ENCODE measurements at regions not wholly inside any gene's neighbourhood (a gene's known extent, or its start where the extent isn't known, plus 50 kb on each side); places are given as distances from the start of the nearest gene placed in this dataset.

- TF ChIP-seq, protein P1, sequence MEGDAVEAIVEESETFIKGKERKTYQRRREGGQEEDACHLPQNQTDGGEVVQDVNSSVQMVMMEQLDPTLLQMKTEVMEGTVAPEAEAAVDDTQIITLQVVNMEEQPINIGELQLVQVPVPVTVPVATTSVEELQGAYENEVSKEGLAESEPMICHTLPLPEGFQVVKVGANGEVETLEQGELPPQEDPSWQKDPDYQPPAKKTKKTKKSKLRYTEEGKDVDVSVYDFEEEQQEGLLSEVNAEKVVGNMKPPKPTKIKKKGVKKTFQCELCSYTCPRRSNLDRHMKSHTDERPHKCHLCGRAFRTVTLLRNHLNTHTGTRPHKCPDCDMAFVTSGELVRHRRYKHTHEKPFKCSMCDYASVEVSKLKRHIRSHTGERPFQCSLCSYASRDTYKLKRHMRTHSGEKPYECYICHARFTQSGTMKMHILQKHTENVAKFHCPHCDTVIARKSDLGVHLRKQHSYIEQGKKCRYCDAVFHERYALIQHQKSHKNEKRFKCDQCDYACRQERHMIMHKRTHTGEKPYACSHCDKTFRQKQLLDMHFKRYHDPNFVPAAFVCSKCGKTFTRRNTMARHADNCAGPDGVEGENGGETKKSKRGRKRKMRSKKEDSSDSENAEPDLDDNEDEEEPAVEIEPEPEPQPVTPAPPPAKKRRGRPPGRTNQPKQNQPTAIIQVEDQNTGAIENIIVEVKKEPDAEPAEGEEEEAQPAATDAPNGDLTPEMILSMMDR (IDR thresholded peaks at IDR 0.05; ENCODE audit: borderline replicate concordance, extremely low read depth, insufficient read depth): no peak
- FAIRE-seq (no peak), DNase-seq (no peak)
- no peaks in the 10 kb centered on the region for H3K27me3 ChIP-seq (ENCODE audit: control insufficient read depth, insufficient read depth, low read length)
- H3K27ac ChIP-seq (ENCODE audit: low read depth in 2 of 2, low read length in 2 of 2): no peak overlapping the region
- H3K9me3 ChIP-seq (ENCODE audit: control insufficient read depth in 2 of 3, insufficient read depth in 1 of 3, low read length in 3 of 3): no peaks in the 10 kb centered on the region
- intact Hi-C loops (cut with DNase I): no loop called here
- H3K9ac ChIP-seq (ENCODE audit: low read length in 3 of 3): no peak overlapping the region
- no peaks in the 10 kb centered on the region for H3K4me1 ChIP-seq (ENCODE audit: control insufficient read depth in 2 of 3, insufficient read depth in 2 of 3, low read depth in 1 of 3, low read length in 3 of 3)
- no peaks in the 10 kb centered on the region for H3K36me3 ChIP-seq (ENCODE audit: control insufficient read depth in 2 of 3, insufficient read depth in 3 of 3, low read length in 3 of 3)
- no peak overlapping the region for H3K4me3 ChIP-seq (ENCODE audit: low read length in 3 of 3)
Observed at GRCh38 chr17:70278844-70279462, 109.6 kb downstream of the KCNJ2 start.

GRCh38 chr17:70286391-70286790 lies 117.1 kb downstream of the KCNJ2 start:
- Histone ChIP-seq H3K27ac (ENCODE audit: low read depth in 2 of 2, low read length in 2 of 2) (no peak overlapping the region), H3K27me3 (ENCODE audit: control insufficient read depth, insufficient read depth, low read length) (no peaks in the 10 kb centered on the region), H3K4me1 (ENCODE audit: control insufficient read depth in 2 of 3, insufficient read depth in 2 of 3, low read depth in 1 of 3, low read length in 3 of 3) (no peaks in the 10 kb centered on the region), H3K36me3 (ENCODE audit: control insufficient read depth in 2 of 3, insufficient read depth in 3 of 3, low read length in 3 of 3) (no peaks in the 10 kb centered on the region), H3K9ac (ENCODE audit: low read length in 3 of 3) (no peak overlapping the region), H3K9me3 (ENCODE audit: control insufficient read depth in 2 of 3, insufficient read depth in 1 of 3, low read length in 3 of 3) (no peaks in the 10 kb centered on the region), H3K4me3 (ENCODE audit: low read length in 3 of 3) (no peak overlapping the region)
- DNase-seq (no peak), FAIRE-seq (no peak)
- TF ChIP-seq, protein P1 (IDR thresholded peaks at IDR 0.05; ENCODE audit: borderline replicate concordance, extremely low read depth, insufficient read depth): no peak
- intact Hi-C loops (cut with DNase I): no loop called here

DNA sequence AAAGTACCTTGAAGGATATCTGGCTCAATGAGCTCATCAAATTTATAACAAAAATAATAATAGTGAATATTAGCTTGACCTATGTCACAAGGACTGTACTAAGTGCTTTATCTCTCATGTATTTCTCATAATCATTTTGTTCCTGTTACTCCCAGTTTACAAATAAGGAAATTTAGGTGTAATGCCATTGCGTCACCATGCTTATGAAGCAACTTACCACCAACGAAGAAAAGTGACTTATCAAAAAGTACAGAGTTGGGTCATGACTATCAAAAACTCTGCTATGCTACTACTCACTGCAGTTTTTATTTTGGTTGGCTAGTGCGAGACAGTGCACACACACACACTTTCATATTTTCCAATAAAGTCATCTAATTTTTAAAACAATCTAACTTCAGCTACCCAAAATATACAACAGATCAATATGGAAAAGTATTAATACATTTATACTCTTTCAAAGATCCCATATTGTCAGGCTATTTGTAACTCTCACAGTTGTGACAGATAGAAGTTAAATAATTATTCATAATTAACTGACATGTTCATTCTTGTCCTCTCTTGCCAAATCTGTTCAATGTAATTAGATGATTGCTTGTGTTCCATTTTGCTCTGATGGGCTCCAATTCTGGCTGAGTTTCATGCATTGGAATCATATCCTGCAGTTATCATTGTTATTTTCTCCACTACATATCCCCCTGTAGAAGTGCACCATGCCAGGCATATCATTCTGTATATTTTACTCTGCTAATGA lies 119.4 kb downstream of the KCNJ2 start:
- Histone ChIP-seq H3K27ac (ENCODE audit: low read depth in 2 of 2, low read length in 2 of 2) (no peak overlapping the region), H3K27me3 (ENCODE audit: control insufficient read depth, insufficient read depth, low read length) (no peaks in the 10 kb centered on the region), H3K36me3 (ENCODE audit: control insufficient read depth in 2 of 3, insufficient read depth in 3 of 3, low read length in 3 of 3) (no peaks in the 10 kb centered on the region), H3K9ac (ENCODE audit: low read length in 3 of 3) (no peak overlapping the region), H3K9me3 (ENCODE audit: control insufficient read depth in 2 of 3, insufficient read depth in 1 of 3, low read length in 3 of 3) (no peaks in the 10 kb centered on the region), H3K4me3 (ENCODE audit: low read length in 3 of 3) (no peak overlapping the region), H3K4me1 (ENCODE audit: control insufficient read depth in 2 of 3, insufficient read depth in 2 of 3, low read depth in 1 of 3, low read length in 3 of 3) (no peaks in the 10 kb centered on the region)
- TF ChIP-seq, protein P1 (IDR thresholded peaks at IDR 0.05; ENCODE audit: borderline replicate concordance, extremely low read depth, insufficient read depth): no peak
- intact Hi-C loops (cut with DNase I): no loop called here
- FAIRE-seq: no peak
- DNase-seq: no peak

Measured in kidney (tissue), 13 donors.